Upper lobe of right lung (tissue), 1 donor: ENCODE measurements at regions not wholly inside any gene's neighbourhood (a gene's known extent, or its start where the extent isn't known, plus 50 kb on each side); places are given as distances from the start of the nearest gene placed in this dataset.

Experiments
- ATAC-seq: fragments of 200-7000 bp; cut with Tn5 transposase; one replicate; pipeline ENCODE4 v1.9.1; 2020; ENCODE audit warnings: mild to moderate bottlenecking, moderate library complexity
- DNase-seq: peaks from one replicate; pipeline ENCODE4 v3.0.0-alpha.2; 2020
- H3K27ac ChIP-seq: fragments of 200-600 bp; one replicate; pipeline ENCODE4 v1.8.0; 2022
- H3K27me3 ChIP-seq: fragments of 200-600 bp; one replicate; pipeline ENCODE4 v1.8.0; 2022; ENCODE audit warnings: mild to moderate bottlenecking
- H3K36me3 ChIP-seq: fragments of 200-600 bp; one replicate; pipeline ENCODE4 v1.8.0; 2022
- H3K4me1 ChIP-seq: fragments of 200-600 bp; one replicate; pipeline ENCODE4 v1.8.0; 2022
- H3K4me3 ChIP-seq: fragments of 200-600 bp; one replicate; pipeline ENCODE4 v1.8.0; 2022; ENCODE audit warnings: mild to moderate bottlenecking
- H3K9me3 ChIP-seq: fragments of 200-600 bp; one replicate; pipeline ENCODE4 v1.8.0; 2022
- intact Hi-C: fragments of 100-400 bp; cut with DNase I; formaldehyde crosslinking; loops from one replicate; pipeline ENCODE4 v1.11.0; 2022
- TF ChIP-seq, protein P1 (sequence below): fragments of 200-600 bp; IDR thresholded peaks from one replicate; pipeline ENCODE4 v1.8.0; 2022; ENCODE audit warnings: antibody characterized with exemption
- donor health status: DM: no; HTN: yes; CAD: no; lungs with severe emphysema.

DNA sequence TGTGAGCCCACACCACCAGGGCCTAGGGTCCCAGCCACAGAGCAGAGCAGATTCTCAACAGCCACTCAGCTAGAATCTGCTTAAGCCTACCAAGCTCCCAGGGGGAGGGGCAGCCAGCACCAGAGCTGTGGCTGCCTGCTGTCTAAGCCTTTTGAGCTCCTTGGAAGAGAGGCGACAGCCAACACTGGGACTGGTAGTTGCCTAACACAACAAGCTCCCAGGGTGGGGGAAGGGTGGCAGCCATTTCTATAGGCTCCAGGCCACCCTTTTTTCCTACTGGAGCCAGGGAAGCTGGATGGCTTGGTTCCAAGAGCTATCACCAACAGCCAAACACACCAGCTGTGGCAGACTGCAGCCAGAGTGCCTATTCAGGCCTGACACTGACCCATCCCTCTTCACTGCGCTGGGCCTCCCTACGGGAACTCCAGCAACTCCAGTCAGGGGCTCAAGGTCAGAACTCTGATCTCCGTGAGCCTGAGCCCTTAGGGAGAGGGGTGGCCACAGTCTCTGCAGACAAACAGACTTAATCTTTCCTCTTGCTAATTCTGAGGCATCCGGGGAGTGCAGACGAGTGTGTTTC, 1824.3 kb upstream of the CELF4 start:
- Histone ChIP-seq H3K27ac (no peak overlapping the region), H3K9me3 (no peaks in the 10 kb centered on the region), H3K4me3 (no peak overlapping the region), H3K36me3 (no peaks in the 10 kb centered on the region), H3K27me3 (no peaks in the 10 kb centered on the region), H3K4me1 (no peaks in the 10 kb centered on the region)
- ATAC-seq (no peak), DNase-seq (no peak)
- TF ChIP-seq, protein P1, sequence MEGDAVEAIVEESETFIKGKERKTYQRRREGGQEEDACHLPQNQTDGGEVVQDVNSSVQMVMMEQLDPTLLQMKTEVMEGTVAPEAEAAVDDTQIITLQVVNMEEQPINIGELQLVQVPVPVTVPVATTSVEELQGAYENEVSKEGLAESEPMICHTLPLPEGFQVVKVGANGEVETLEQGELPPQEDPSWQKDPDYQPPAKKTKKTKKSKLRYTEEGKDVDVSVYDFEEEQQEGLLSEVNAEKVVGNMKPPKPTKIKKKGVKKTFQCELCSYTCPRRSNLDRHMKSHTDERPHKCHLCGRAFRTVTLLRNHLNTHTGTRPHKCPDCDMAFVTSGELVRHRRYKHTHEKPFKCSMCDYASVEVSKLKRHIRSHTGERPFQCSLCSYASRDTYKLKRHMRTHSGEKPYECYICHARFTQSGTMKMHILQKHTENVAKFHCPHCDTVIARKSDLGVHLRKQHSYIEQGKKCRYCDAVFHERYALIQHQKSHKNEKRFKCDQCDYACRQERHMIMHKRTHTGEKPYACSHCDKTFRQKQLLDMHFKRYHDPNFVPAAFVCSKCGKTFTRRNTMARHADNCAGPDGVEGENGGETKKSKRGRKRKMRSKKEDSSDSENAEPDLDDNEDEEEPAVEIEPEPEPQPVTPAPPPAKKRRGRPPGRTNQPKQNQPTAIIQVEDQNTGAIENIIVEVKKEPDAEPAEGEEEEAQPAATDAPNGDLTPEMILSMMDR = no peak
- intact Hi-C loops = no loop called here

- H3K4me1 ChIP-seq = no peaks in the 10 kb centered on the region
- intact Hi-C loops = no loop called here
- H3K4me3 ChIP-seq = no peak overlapping the region
- TF ChIP-seq, protein P1 = no peak
- ATAC-seq (no peak), DNase-seq (no peak)
- H3K9me3 ChIP-seq = no peaks in the 10 kb centered on the region
- H3K27me3 ChIP-seq = no peaks in the 10 kb centered on the region
- H3K36me3 ChIP-seq = no peaks in the 10 kb centered on the region
- no peak overlapping the region for H3K27ac ChIP-seq
Measured at GRCh38 chr18:39380866-39381265, 1815.3 kb upstream of the CELF4 start.

DNA sequence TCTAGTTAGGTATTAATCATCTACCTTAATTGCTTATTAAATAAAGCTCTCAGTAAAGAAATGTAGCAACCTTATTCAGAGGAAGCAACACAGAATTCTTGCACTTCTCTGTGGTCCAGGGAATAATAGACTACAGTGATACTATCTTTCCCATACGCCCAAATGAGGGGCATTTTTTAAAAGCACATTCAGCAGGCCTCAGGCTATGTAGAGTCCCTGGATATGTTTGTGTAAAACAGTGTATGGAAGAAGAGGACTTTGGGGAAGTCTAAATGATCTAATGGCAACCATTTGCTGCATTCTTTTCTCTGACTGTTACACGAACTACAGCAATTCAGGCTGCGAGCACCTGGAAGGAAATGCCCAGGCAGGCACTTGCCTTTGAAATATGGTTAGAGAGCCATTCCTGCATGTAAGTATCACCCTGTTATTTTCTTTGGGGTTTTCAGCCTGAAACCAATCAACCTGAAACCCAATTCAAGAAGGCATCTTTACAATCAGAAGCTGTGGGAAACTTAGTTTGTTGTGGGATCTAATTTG, 1814.7 kb upstream of the CELF4 start:
- Histone ChIP-seq H3K27me3 (no peaks in the 10 kb centered on the region), H3K4me3 (no peak overlapping the region), H3K36me3 (no peaks in the 10 kb centered on the region), H3K27ac (no peak overlapping the region), H3K9me3 (no peaks in the 10 kb centered on the region), H3K4me1 (no peaks in the 10 kb centered on the region)
- intact Hi-C loops = no loop called here
- no peak for DNase-seq
- ATAC-seq = no peak
- TF ChIP-seq, protein P1 = no peak

- no peak overlapping the region for H3K4me3 ChIP-seq
- no peak for ATAC-seq
- no peaks in the 10 kb centered on the region for H3K4me1 ChIP-seq
- TF ChIP-seq, protein P1 = no peak
- no peaks in the 10 kb centered on the region for H3K27me3 ChIP-seq
- intact Hi-C loops = no loop called here
- H3K27ac ChIP-seq = no peak overlapping the region
- no peak for DNase-seq
- H3K9me3 ChIP-seq = no peaks in the 10 kb centered on the region
- H3K36me3 ChIP-seq = no peaks in the 10 kb centered on the region
Measured at GRCh38 chr18:39375066-39375465, 1809.5 kb upstream of the CELF4 start.

GRCh38 chr18:39371996-39372395, 1806.4 kb upstream of the CELF4 start:
- H3K9me3 ChIP-seq = no peaks in the 10 kb centered on the region
- no peak for ATAC-seq
- no peak for DNase-seq
- intact Hi-C loops = no loop called here
- H3K27ac ChIP-seq = no peak overlapping the region
- H3K27me3 ChIP-seq = no peaks in the 10 kb centered on the region
- H3K4me1 ChIP-seq = no peaks in the 10 kb centered on the region
- no peaks in the 10 kb centered on the region for H3K36me3 ChIP-seq
- TF ChIP-seq, protein P1 = no peak
- no peak overlapping the region for H3K4me3 ChIP-seq

GRCh38 chr18:39366656-39367055, 1801.1 kb upstream of the CELF4 start:
- Histone ChIP-seq H3K27ac (no peak overlapping the region), H3K36me3 (no peaks in the 10 kb centered on the region), H3K9me3 (no peaks in the 10 kb centered on the region), H3K4me3 (no peak overlapping the region), H3K27me3 (no peaks in the 10 kb centered on the region), H3K4me1 (no peaks in the 10 kb centered on the region)
- intact Hi-C loops = no loop called here
- DNase-seq (no peak), ATAC-seq (no peak)
- TF ChIP-seq, protein P1 = no peak
